ENCODE measurements at regions not wholly inside any gene's neighbourhood (a gene's known extent, or its start where the extent isn't known, plus 50 kb on each side); places are given as distances from the start of the nearest gene placed in this dataset.

DNA sequence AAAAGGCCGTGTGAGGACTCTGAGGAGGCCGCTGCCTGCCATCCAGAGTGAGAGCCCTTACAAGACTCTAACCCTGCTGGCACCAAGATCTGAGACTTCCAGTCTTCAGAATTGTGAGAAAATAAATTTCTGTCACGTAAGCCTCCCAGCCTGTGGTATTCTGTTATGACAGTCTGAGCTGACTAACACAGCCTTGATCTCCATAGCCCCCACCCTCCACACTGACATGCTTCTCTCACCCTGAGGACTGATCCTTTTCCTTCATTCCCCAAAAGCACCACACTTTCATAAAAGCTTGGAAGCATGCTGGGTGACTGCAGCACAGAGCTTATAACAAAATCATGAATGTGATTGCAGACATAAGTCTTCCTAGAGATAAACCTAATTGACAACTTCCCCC, 1059.8 kb downstream of the UQCRFS1 start:
- no peak for TF ChIP-seq CTCF (IDR thresholded peaks at IDR 0.05 in 8 of 11, conservative IDR thresholded peaks at IDR 0.05 in 3 of 11)
- TF ChIP-seq POLR2AphosphoS5 (IDR thresholded peaks at IDR 0.05) = no peak
- no peak for TF ChIP-seq POLR2A (IDR thresholded peaks at IDR 0.05)
- Histone ChIP-seq H3K27me3 (replicated peaks in 1 of 7) (no peaks in the 10 kb centered on the region), H3K9me3 (peaks cover 0 to 32% (median 5%) of the 10 kb centered on the region in 8 donors), H3K36me3 (no peaks in the 10 kb centered on the region), H3K4me1 (no peaks in the 10 kb centered on the region), H3K4me3 (no peak overlapping the region), H3K27ac (no peak overlapping the region)
- 80 to 92% (median 83%) methylated on average over 3 of the region's 3 CpGs for WGBS, 5 donors
- intact Hi-C loops (cut with DNase I; ENCODE audit: low total_unique reads) = no loop called here
- DNase-seq = no peak

DNA sequence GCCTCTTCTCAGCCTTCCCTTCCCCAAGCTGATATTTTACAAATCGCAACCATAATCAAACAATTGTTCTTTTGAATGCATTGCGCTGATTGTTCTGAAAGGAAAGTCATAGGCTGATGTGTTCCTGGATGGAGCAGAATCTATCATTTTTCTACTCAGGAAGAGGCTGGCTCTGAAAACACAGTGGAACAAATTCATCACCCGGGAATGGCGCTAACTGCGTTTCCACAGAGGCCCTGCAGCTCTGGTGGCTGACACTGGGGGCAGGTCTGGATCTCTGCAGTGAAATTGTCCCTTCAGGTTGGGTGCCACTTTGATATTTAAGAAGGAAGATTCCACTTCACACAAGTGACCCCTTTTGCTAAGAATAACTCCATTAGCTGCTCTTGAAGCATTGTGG, 1060.8 kb downstream of the UQCRFS1 start:
- intact Hi-C loops (cut with DNase I; ENCODE audit: low total_unique reads) = no loop called here
- WGBS, 5 donors = 54 to 83% (median 76%) methylated on average over 5 of the region's 5 CpGs

GRCh38 chr19:28150129-28150528, 1062.8 kb downstream of the UQCRFS1 start:
- intact Hi-C loops (cut with DNase I; ENCODE audit: low total_unique reads) = no loop called here

More for the DNA sequence above, 1060.8 kb downstream of the UQCRFS1 start:
- Histone ChIP-seq H3K27ac (no peak overlapping the region), H3K4me1 (no peaks in the 10 kb centered on the region), H3K27me3 (replicated peaks in 1 of 7) (no peaks in the 10 kb centered on the region), H3K9me3 (peaks cover 0 to 24% (median 0%) of the 10 kb centered on the region in 8 donors), H3K36me3 (no peaks in the 10 kb centered on the region), H3K4me3 (no peak overlapping the region)
- no peak for DNase-seq
- TF ChIP-seq CTCF (IDR thresholded peaks at IDR 0.05 in 8 of 11, conservative IDR thresholded peaks at IDR 0.05 in 3 of 11) (no peak), POLR2A (IDR thresholded peaks at IDR 0.05) (no peak), POLR2AphosphoS5 (IDR thresholded peaks at IDR 0.05) (no peak)

DNA sequence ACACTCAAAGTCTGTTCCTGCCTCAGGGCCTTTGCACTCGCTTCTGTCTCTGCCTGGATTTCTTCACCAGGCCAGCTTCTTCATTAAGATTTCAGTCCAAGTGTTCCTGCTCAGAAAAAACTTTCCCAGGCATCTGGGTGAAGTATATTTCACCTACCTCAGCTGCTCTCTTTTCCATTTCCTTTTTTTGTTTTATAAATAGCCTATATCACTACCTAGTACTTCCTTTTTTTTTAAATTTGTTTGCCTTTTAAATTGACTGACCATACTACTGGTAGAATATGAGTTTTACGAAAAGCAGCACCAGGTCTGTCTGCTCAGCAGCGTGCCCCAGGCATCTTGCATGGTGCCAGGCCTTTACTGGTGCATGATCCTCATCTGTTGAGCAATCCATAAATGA, 1064.4 kb downstream of the UQCRFS1 start:
- no peaks in the 10 kb centered on the region for H3K36me3 ChIP-seq
- H3K4me3 ChIP-seq = no peak overlapping the region
- no peak for DNase-seq
- TF ChIP-seq CTCF (IDR thresholded peaks at IDR 0.05 in 8 of 11, conservative IDR thresholded peaks at IDR 0.05 in 3 of 11) = no peak
- no peak for TF ChIP-seq POLR2A (IDR thresholded peaks at IDR 0.05)
- TF ChIP-seq POLR2AphosphoS5 (IDR thresholded peaks at IDR 0.05) = no peak
- no peaks in the 10 kb centered on the region for H3K27me3 ChIP-seq (replicated peaks in 1 of 7)
- no peak overlapping the region for H3K27ac ChIP-seq
- 59 to 73% (median 62%) methylated on average over 3 of the region's 3 CpGs for WGBS, 5 donors
- H3K9me3 ChIP-seq = peaks cover 0 to 14% (median 0%) of the 10 kb centered on the region in 8 donors
- intact Hi-C loops (cut with DNase I; ENCODE audit: low total_unique reads) = no loop called here
- no peaks in the 10 kb centered on the region for H3K4me1 ChIP-seq

More at GRCh38 chr19:28150129-28150528, 1062.8 kb downstream of the UQCRFS1 start:
- peaks cover 0 to 13% (median 0%) of the 10 kb centered on the region in 8 donors for H3K9me3 ChIP-seq
- no peaks in the 10 kb centered on the region for H3K36me3 ChIP-seq
- no peaks in the 10 kb centered on the region for H3K27me3 ChIP-seq (replicated peaks in 1 of 7)
- DNase-seq = no peak
- no peaks in the 10 kb centered on the region for H3K4me1 ChIP-seq
- H3K27ac ChIP-seq = no peak overlapping the region
- no peak overlapping the region for H3K4me3 ChIP-seq
- 79 to 90% (median 83%) methylated on average over 5 of the region's 5 CpGs for WGBS, 5 donors
- TF ChIP-seq POLR2AphosphoS5 (IDR thresholded peaks at IDR 0.05) (no peak), POLR2A (IDR thresholded peaks at IDR 0.05) (no peak), CTCF (IDR thresholded peaks at IDR 0.05 in 8 of 11, conservative IDR thresholded peaks at IDR 0.05 in 3 of 11) (no peak)

All from spleen (tissue), 11 donors.